ENCODE measurements at regions not wholly inside any gene's neighbourhood (a gene's known extent, or its start where the extent isn't known, plus 50 kb on each side); places are given as distances from the start of the nearest gene placed in this dataset.

DNA sequence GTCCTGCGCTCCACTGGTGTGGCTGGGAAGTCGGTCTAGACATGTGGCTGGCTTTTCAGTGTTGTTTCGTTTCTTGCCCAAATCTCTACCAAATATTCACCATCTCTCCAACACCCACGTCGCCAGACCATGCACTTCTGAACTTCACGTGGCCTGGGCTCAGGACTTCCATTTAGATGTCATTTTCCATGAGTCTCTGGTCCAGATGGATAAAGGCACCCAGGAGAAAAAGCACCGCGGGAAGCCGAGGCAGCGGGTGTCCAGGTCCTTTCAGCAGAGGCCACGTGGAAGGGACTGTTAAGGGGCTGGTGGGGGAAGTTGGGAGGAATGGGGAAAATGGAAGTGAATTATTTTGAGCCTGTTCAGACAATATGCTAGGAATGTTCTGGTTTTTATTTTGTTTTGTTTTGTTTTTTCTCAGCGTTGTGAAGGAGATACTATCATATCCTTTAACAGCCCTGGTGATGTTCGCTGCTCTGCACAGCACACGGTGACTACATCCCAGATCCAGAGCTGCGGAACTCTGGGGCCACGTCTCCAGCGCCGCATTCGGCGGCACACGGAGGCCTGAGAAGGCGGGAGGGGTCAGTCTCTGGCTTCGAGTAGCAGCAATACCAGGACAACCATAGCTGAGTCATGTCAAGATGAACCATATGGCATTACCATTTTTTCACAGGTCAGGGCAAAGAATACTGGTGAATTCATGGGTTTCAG is 230.3 kb downstream of the THBS2 start:
- no peak for TF ChIP-seq CTCF (IDR thresholded peaks at IDR 0.05)
- TF ChIP-seq POLR2A (IDR thresholded peaks at IDR 0.05), result no peak

Data from heart left ventricle (tissue), 13 donors.